Mesendoderm (in vitro differentiated cells): ENCODE measurements at regions not wholly inside any gene's neighbourhood (a gene's known extent, or its start where the extent isn't known, plus 50 kb on each side); places are given as distances from the start of the nearest gene placed in this dataset. TPM values are rescaled to one million over a fixed set of nuclear protein-coding genes. Genes with fewer than 3 reads are reported as not detected.

Source experiments
- small RNA-seq: library from polyadenylated mRNA; stranded (forward); fragments of <200 nt; extraction: miRNeasy Mini kit (QIAGEN cat#:217004); gene quantifications from one replicate; pipeline ENCODE3, GENCODE V24; 2013; ENCODE audit not compliant: insufficient read depth

Small RNA genes lying in the stretch of these regions (small RNA-seq; reads per million reads assigned to genes)
- gene MIR1972-2 = not detected
